UCSD-AML1 (cell line): ENCODE measurements at regions not wholly inside any gene's neighbourhood (a gene's known extent, or its start where the extent isn't known, plus 50 kb on each side); places are given as distances from the start of the nearest gene placed in this dataset.

Source experiments
- DNase-seq: peaks from one replicate; lab custom pipeline; 2025; ENCODE audit not compliant: unreplicated experiment; lab: John Stamatoyannopoulos, UW

DNA sequence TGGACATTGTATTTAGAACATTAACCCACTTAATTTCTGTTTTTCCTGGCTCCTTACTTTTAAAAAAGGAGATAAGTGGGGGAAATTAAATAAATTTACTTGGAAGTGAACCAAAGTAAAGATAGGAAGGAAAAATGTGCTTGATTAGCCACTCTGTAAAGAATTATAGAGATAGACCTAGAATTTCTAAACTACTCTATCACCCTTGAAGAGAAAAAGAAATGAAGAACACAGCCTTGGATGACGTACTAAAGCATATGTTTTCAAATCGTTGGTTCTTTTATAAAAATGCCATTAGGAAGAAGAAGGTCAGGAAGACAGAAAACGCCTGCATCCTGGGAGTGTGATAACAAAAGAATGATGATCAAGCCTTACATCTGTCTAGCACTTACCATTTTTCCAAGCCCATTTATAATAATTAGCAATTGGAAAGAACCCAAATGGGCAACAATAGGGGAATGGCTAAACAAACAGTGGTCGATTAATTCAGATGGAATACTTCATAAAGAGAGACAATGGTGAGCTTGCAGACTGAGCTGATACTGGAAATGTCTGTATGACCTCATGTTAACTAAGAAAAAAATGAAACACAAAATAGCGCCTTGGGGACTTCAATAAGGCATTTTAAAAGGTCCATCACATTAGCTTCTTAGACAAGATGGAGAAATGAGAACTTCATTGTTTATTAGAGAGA is 81.0 kb upstream of the LRRC55 start:
- DNase-seq, result no peak

GRCh38 chr11:57103899-57104605 is 77.7 kb upstream of the LRRC55 start:
- no peak for DNase-seq

DNA sequence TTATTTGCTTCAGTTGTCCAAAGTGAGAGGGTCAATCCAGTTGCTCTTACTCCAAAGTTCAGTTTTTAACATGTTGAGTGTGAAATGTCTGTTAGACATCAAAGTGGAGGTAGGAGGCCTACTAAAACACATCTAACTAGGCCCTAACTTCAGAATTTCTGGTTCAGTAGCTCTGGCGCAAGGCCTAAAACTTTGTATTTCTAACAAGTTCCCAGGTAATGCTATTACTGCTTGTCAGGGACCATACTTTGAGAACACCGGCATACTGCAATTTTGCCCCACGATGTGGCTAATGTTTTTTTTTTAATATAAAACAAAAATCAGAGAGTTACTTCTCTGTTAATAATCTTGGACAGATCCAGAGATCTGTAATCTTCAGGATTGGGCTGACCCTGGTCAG is 72.4 kb upstream of the LRRC55 start:
- DNase-seq, result no peak

DNA sequence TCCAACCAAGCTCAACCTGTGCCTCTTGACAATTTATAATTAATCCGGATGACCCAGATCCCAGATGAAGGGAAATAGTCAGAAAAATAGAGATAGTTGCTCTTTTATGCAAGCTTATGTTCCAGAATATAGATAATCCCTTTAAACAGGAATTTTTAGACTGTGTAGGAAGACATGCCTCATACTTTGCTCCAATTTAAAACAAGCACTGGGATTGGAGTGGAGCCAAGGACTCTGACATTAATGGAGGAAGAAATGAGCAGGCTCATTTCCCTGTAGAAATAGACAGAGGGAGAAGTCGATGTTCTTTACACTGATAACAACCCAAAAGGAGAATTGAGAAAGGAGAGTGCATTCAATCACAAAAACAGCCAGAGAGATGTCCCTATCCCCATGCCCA is 70.1 kb upstream of the LRRC55 start:
- DNase-seq, result no peak

DNA sequence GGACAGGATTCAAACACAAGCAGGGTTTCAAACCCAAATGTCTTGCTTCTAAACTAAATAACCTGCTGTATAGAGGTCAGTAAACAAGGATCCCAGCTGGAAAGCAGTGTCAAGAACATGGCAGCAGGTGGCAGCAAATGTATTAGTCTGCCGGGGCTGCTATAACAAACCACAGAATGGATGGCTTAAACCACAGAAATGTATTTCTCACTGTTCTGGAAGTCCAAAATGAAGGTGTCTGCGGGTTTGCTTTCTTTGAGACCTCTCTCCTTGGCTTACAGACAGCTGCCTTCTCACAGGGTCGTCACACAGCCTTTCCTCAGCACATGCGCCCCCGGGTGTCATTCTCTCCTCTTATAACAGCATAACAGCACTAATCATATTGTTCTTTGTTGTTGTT is 65.1 kb upstream of the LRRC55 start:
- DNase-seq, result peak; percentile 33

GRCh38 chr11:57120192-57120965 is 61.4 kb upstream of the LRRC55 start:
- no peak for DNase-seq

- no peak for DNase-seq
Measured at GRCh38 chr11:57121996-57122395, 59.8 kb upstream of the LRRC55 start.

DNA sequence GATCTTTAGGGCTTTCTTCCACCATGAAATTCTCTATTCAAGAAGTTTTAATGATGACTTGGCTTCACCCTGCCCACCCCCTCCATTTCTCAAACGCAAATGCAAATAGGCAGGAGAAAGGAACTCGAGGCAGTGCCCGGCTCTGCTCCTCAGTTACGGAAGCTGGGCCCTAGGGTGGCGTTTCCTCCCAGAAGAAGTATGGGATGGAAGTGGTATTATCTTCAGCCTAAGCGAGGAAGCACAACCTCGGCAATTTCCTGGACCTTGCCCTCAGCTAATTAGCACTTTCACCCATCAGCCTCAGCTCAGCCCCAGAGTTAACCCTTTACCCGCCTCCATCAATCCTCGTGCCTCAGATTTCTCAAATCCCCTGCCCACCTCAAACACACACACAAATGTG is 58.2 kb upstream of the LRRC55 start:
- DNase-seq, result no peak

- no peak for DNase-seq
Measured at GRCh38 chr11:57124505-57124904, 57.2 kb upstream of the LRRC55 start.

GRCh38 chr11:57124917-57125316 is 56.8 kb upstream of the LRRC55 start:
- DNase-seq, result no peak

- no peak for DNase-seq
Measured at GRCh38 chr11:57126766-57127400, 54.9 kb upstream of the LRRC55 start.

DNA sequence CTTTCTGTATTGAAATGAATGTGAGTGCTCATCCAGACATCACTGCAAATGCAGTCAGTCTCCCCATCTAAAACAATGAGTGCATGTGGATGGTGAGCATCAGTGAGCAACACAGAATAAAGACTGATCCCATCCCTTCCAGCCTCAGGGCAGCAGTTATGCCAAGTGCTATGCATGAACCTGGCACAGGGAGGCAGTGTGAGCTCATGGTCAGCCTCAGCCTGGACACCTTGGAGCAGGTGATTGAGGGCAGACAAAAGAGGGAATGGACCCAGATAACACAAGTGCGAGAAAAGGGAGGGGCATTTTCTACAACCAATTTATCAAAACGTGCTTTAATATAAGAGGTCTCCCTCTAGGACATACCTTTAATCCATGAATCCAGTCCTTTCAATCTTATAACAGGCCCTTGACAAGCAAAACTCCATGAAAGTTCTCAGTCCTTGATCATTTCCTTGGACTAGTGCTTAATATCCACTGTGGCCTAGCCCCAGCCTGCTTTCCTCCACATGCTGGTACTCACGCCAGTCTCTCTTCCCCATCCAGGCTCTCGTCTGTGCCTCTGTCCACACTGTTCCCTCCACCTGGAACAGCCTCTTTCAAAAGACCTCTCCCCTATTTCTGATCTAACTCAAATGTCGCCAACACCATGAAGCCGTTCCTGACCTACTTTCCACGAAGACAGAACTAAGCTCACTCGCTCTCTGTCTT is 50.5 kb upstream of the LRRC55 start:
- peak; percentile 16 for DNase-seq
